SK-N-SH (cell line): ENCODE measurements at regions not wholly inside any gene's neighbourhood (a gene's known extent, or its start where the extent isn't known, plus 50 kb on each side); places are given as distances from the start of the nearest gene placed in this dataset.

Source experiments
- CTCF ChIA-PET: fragments of 300-600, 350-600 bp; formaldehyde crosslinking; extraction: SDS; loops from one replicate; lab custom pipeline; 2021; lab: Yijun Ruan, JAX
- POLR2A ChIA-PET: fragments of 350-600 bp; sonication (Branson Sonifier 250); formaldehyde crosslinking; extraction: SDS; loops from one replicate; lab custom pipeline; 2020; ENCODE audit warnings: antibody characterized with exemption, inconsistent platforms; lab: Yijun Ruan, JAX
- DNase-seq: peaks from one replicate; pipeline ENCODE4 v3.0.0; 2012
- H2AFZ ChIP-seq: fragments of 200-600 bp; sonication (generic); 2 replicates; pipeline ENCODE4 v1.8.1; 2016; ENCODE audit warnings: antibody characterized with exemption, mild to moderate bottlenecking, low read depth
- H3F3A ChIP-seq: fragments of 200-600 bp; sonication (generic); replicated peaks from 2 replicates; pipeline ENCODE3; 2016; ENCODE audit warnings: antibody characterized with exemption, mild to moderate bottlenecking; ENCODE audit not compliant: insufficient read depth
- H3K27ac ChIP-seq, 2 experiments: fragments of 200-500 bp in 1 of 2; fragments of 200-600 bp in 1 of 2; sonication (Bioruptor generic) in 1 of 2; sonication (generic), shearing (Covaris generic) in 1 of 2; 2 replicates each; pipeline versions ENCODE4 v1.5.1 to v1.6.1; 2014 to 2016; ENCODE audit warnings: low read depth in 2 of 2, inconsistent platforms in 1 of 2, low read length in 1 of 2, mild to moderate bottlenecking in 1 of 2, mixed read lengths in 1 of 2
- H3K27me3 ChIP-seq: fragments of 200-600 bp; sonication (generic), shearing (Covaris generic); 2 replicates; pipeline ENCODE4 v1.6.1; 2016; ENCODE audit warnings: mixed run types; ENCODE audit not compliant: insufficient read depth
- H3K36me3 ChIP-seq, 2 experiments: fragments of 200-500 bp in 1 of 2; fragments of 200-600 bp in 1 of 2; sonication (Bioruptor generic) in 1 of 2; sonication (generic) in 1 of 2; replicated peaks in 1 of 2; 2 replicates each; pipeline versions ENCODE3 to v1.5.1; 2014 to 2016; ENCODE audit warnings: low read length in 1 of 2, mild to moderate bottlenecking in 1 of 2; ENCODE audit not compliant: insufficient read depth in 2 of 2, control insufficient read depth in 1 of 2
- H3K4me1 ChIP-seq, 2 experiments: fragments of 200-500 bp in 1 of 2; fragments of 200-600 bp in 1 of 2; sonication (Bioruptor generic) in 1 of 2; sonication (generic), shearing (Covaris generic) in 1 of 2; 2 replicates each; pipeline versions ENCODE4 v1.5.1 to v1.6.1; 2014 to 2016; ENCODE audit warnings: low read depth in 1 of 2, low read length in 1 of 2, mixed run types in 1 of 2; ENCODE audit not compliant: insufficient read depth in 2 of 2, control insufficient read depth in 1 of 2
- H3K4me2 ChIP-seq: fragments of 200-600 bp; sonication (generic), shearing (Covaris generic); 2 replicates; pipeline ENCODE4 v1.6.1; 2017; ENCODE audit warnings: mixed run types
- H3K4me3 ChIP-seq, 2 experiments: fragments of 200-500 bp in 1 of 2; fragments of 200-600 bp in 1 of 2; sonication (Bioruptor generic) in 1 of 2; sonication (generic), shearing (Covaris generic) in 1 of 2; 2 replicates each; pipeline versions ENCODE4 v1.5.1 to v1.8.1; 2014 to 2016; ENCODE audit warnings: low read depth in 2 of 2, inconsistent platforms in 1 of 2, low read length in 1 of 2, mild to moderate bottlenecking in 1 of 2, mixed read lengths in 1 of 2, moderate library complexity in 1 of 2
- H3K79me2 ChIP-seq: fragments of 200-600 bp; sonication (generic); 2 replicates; pipeline ENCODE4 v1.8.1; 2017; ENCODE audit warnings: mild to moderate bottlenecking; ENCODE audit not compliant: insufficient read depth
- H3K9ac ChIP-seq: fragments of 200-600 bp; sonication (generic); 2 replicates; pipeline ENCODE4 v1.6.1; 2017; ENCODE audit warnings: mixed run types
- H3K9me2 ChIP-seq: fragments of 200-600 bp; sonication (generic); 2 replicates; pipeline ENCODE4 v1.6.1; 2017; ENCODE audit warnings: mixed run types
- H3K9me3 ChIP-seq: fragments of 200-600 bp; sonication (generic); 2 replicates; pipeline ENCODE4 v1.6.1; 2017; ENCODE audit warnings: mixed run types, mild to moderate bottlenecking, moderate library complexity
- H4K20me1 ChIP-seq: fragments of 200-600 bp; sonication (generic); 2 replicates; pipeline ENCODE4 v1.6.1; 2017; ENCODE audit warnings: mild to moderate bottlenecking, mixed run types; ENCODE audit not compliant: insufficient read depth
- CTCF ChIP-seq: fragments of 200-600 bp; sonication (generic); IDR thresholded peaks from 2 replicates; pipeline ENCODE4 v1.6.1; 2017; ENCODE audit warnings: antibody characterized with exemption, mild to moderate bottlenecking, moderate library complexity
- EP300 ChIP-seq, 2 experiments: IDR thresholded peaks; 2 replicates each; pipeline versions ENCODE4 v1.4.0 to v1.6.1; 2012; ENCODE audit warnings: borderline replicate concordance in 1 of 2, low read depth in 1 of 2, low read length in 1 of 2
- EZH2phosphoT487 ChIP-seq: fragments of 200-600 bp; sonication (generic); IDR thresholded peaks from 2 replicates; pipeline ENCODE4 v1.6.1; 2017; ENCODE audit warnings: low read depth, mixed run types, mild to moderate bottlenecking, antibody characterized with exemption, moderate library complexity, borderline replicate concordance
- FOXJ3 ChIP-seq: sonication (generic); formaldehyde crosslinking; IDR thresholded peaks from 2 replicates; pipeline ENCODE4 v1.5.1; 2020; ENCODE audit warnings: mild to moderate bottlenecking, missing genetic modification reagents
- FOXM1 ChIP-seq: IDR thresholded peaks from 2 replicates; pipeline ENCODE4 v1.4.0; 2012; ENCODE audit warnings: low read depth, mild to moderate bottlenecking
- MEF2A ChIP-seq: IDR thresholded peaks from 2 replicates; pipeline ENCODE4 v1.4.0; 2012; ENCODE audit warnings: low read depth, borderline replicate concordance
- NFIC ChIP-seq: IDR thresholded peaks from 2 replicates; pipeline ENCODE4 v1.4.0; 2012; ENCODE audit warnings: borderline replicate concordance
- NRF1 ChIP-seq: IDR thresholded peaks from 2 replicates; pipeline ENCODE4 v1.6.1; 2012; ENCODE audit warnings: low read depth, mild to moderate bottlenecking, low read length
- PBX3 ChIP-seq: IDR thresholded peaks from 2 replicates; pipeline ENCODE4; 2012
- POLR2AphosphoS5 ChIP-seq: IDR thresholded peaks from 2 replicates; pipeline ENCODE4 v1.6.1; 2012; ENCODE audit warnings: low read depth, low read length
- RAD21 ChIP-seq: IDR thresholded peaks from 2 replicates; pipeline ENCODE4 v1.6.1; 2012; ENCODE audit warnings: mild to moderate bottlenecking, low read length
- RCOR1 ChIP-seq: fragments of 150-350 bp; IDR thresholded peaks from 2 replicates; pipeline ENCODE4 v1.6.1; 2017; ENCODE audit warnings: antibody characterized with exemption, low read length
- REST ChIP-seq: IDR thresholded peaks from 2 replicates; pipeline ENCODE4 v1.6.1; 2012; ENCODE audit warnings: mild to moderate bottlenecking, low read depth, low read length, moderate library complexity
- RFX5 ChIP-seq: IDR thresholded peaks from 2 replicates; pipeline ENCODE4 v1.6.1; 2012; ENCODE audit warnings: mild to moderate bottlenecking, improper control_type of control experiment, low read length
- RXRA ChIP-seq: IDR thresholded peaks from 2 replicates; pipeline ENCODE4 v1.4.0; 2012; ENCODE audit warnings: low read depth, mild to moderate bottlenecking, borderline replicate concordance
- SIN3A ChIP-seq: IDR thresholded peaks from 2 replicates; pipeline ENCODE4 v1.6.1; 2012; ENCODE audit warnings: low read depth, mild to moderate bottlenecking, low read length, moderate library complexity, borderline replicate concordance
- SMC3 ChIP-seq: IDR thresholded peaks from 2 replicates; pipeline ENCODE4 v1.6.1; 2012; ENCODE audit warnings: low read depth, low read length, improper control_type of control experiment
- TAF1 ChIP-seq: IDR thresholded peaks from 2 replicates; pipeline ENCODE4 v1.6.1; 2012; ENCODE audit warnings: low read depth, mild to moderate bottlenecking, low read length, moderate library complexity, borderline replicate concordance
- TCF12 ChIP-seq: IDR thresholded peaks from 2 replicates; pipeline ENCODE4 v1.4.0; 2012
- USF2 ChIP-seq: fragments of 150-350 bp; IDR thresholded peaks from 2 replicates; pipeline ENCODE4 v1.6.1; 2017; ENCODE audit warnings: antibody characterized with exemption, low read length, low read depth, borderline replicate concordance
- ZBTB33 ChIP-seq: IDR thresholded peaks from 2 replicates; pipeline ENCODE4 v1.4.0; 2012; ENCODE audit warnings: low read depth, borderline replicate concordance

- TF ChIP-seq POLR2AphosphoS5 = no peak
- TF ChIP-seq RCOR1 = peak; percentile 94
- TF ChIP-seq MEF2A = no peak
- TF ChIP-seq USF2 = no peak
- no peak for TF ChIP-seq FOXM1
- TF ChIP-seq TAF1 = no peak
- peak; percentile 36; the same call in 1 of the 2 replicates for TF ChIP-seq NFIC
- TF ChIP-seq RFX5 = no peak
- no peak for TF ChIP-seq EZH2phosphoT487
Measured at GRCh38 chr5:16383544-16384052, 82.0 kb downstream of the ZNF622 start (continued).

- POLR2A ChIA-PET = no interaction called here
- H3K36me3 ChIP-seq = no peaks in the 10 kb centered on the region
- H3K4me1 ChIP-seq = peaks cover 0 to 4% of the 10 kb centered on the region in 2 experiments; a peak in 2 of 4 replicates
- H3K9me2 ChIP-seq = no peaks in the 10 kb centered on the region
- no peak overlapping the region for H2AFZ ChIP-seq
- no peaks in the 10 kb centered on the region for H3K79me2 ChIP-seq
- H3K4me3 ChIP-seq = no peak overlapping the region
- no peak overlapping the region for H3K9ac ChIP-seq
- H3K27me3 ChIP-seq = no peaks in the 10 kb centered on the region
- H3K27ac ChIP-seq = no peak overlapping the region
- H3F3A ChIP-seq = no peaks in the 10 kb centered on the region
- DNase-seq = no peak
- H3K4me2 ChIP-seq = no peak overlapping the region
- no peaks in the 10 kb centered on the region for H3K9me3 ChIP-seq
- CTCF ChIA-PET = no interaction called here
- H4K20me1 ChIP-seq = no peaks in the 10 kb centered on the region
- TF ChIP-seq RCOR1 (no peak), USF2 (no peak), PBX3 (no peak), CTCF (no peak), NRF1 (no peak), RXRA (no peak), POLR2AphosphoS5 (no peak), REST (no peak), SMC3 (no peak), NFIC (no peak), RAD21 (no peak), ZBTB33 (no peak), FOXJ3 (CRISPR knock-in tag) (no peak), EP300 (IDR thresholded peaks at IDR 0.05; ENCODE audit: borderline replicate concordance in 1 of 2, low read depth in 1 of 2, low read length in 1 of 2) (no peak), TCF12 (no peak), RFX5 (no peak), SIN3A (no peak), FOXM1 (no peak)
Measured at GRCh38 chr5:16382047-16382446, 83.6 kb downstream of the ZNF622 start.
